DOHH2 (cell line): ENCODE measurements at regions not wholly inside any gene's neighbourhood (a gene's known extent, or its start where the extent isn't known, plus 50 kb on each side); places are given as distances from the start of the nearest gene placed in this dataset.

ENCODE experiments used
- H3F3A ChIP-seq: fragments of 200-600 bp; sonication (generic), shearing (Covaris generic); 2 replicates; pipeline ENCODE4 v1.6.0; 2016; ENCODE audit warnings: antibody characterized with exemption, mild to moderate bottlenecking; ENCODE audit not compliant: control insufficient read depth, insufficient read depth
- H3K27ac ChIP-seq: fragments of 200-600 bp; sonication (generic); 2 replicates; pipeline ENCODE4 v1.5.1; 2014; ENCODE audit warnings: low read depth, mild to moderate bottlenecking, low read length, moderate library complexity
- H3K27me3 ChIP-seq: fragments of 200-600 bp; sonication (generic); 2 replicates; pipeline ENCODE4 v1.6.1; 2014; ENCODE audit warnings: mild to moderate bottlenecking, low read length, mixed read lengths; ENCODE audit not compliant: control insufficient read depth
- H3K36me3 ChIP-seq: fragments of 200-600 bp; sonication (generic); 2 replicates; pipeline ENCODE4 v1.6.1; 2014; ENCODE audit warnings: mild to moderate bottlenecking, low read length, moderate library complexity, mixed read lengths; ENCODE audit not compliant: control insufficient read depth
- H3K4me1 ChIP-seq: fragments of 200-600 bp; sonication (generic); 2 replicates; pipeline ENCODE4 v1.6.1; 2014; ENCODE audit warnings: mild to moderate bottlenecking, low read length, mixed read lengths; ENCODE audit not compliant: control insufficient read depth
- H3K4me2 ChIP-seq: fragments of 200-600 bp; sonication (generic); 2 replicates; pipeline ENCODE4 v1.6.0; 2014; ENCODE audit warnings: mild to moderate bottlenecking, low read length, moderate library complexity
- H3K4me3 ChIP-seq: fragments of 200-600 bp; sonication (generic); 2 replicates; pipeline ENCODE4 v1.5.1; 2014; ENCODE audit warnings: mild to moderate bottlenecking, low read length, mixed read lengths
- H3K79me2 ChIP-seq: fragments of 200-600 bp; sonication (generic); 2 replicates; pipeline ENCODE4 v1.6.1; 2014; ENCODE audit warnings: mild to moderate bottlenecking, low read length, mixed read lengths; ENCODE audit not compliant: control insufficient read depth
- H3K9me2 ChIP-seq: fragments of 200-600 bp; sonication (generic); replicated peaks from 2 replicates; pipeline ENCODE4 v1.6.1; 2014; ENCODE audit warnings: mild to moderate bottlenecking, low read length, mixed read lengths; ENCODE audit not compliant: control insufficient read depth
- H3K9me3 ChIP-seq: fragments of 200-600 bp; sonication (generic); 2 replicates; pipeline ENCODE4 v1.6.1; 2014; ENCODE audit warnings: antibody characterized with exemption, low read length, mixed read lengths; ENCODE audit not compliant: control insufficient read depth, insufficient read depth
- H4K20me1 ChIP-seq: fragments of 200-600 bp; sonication (generic); 2 replicates; pipeline ENCODE4 v1.6.0; 2014; ENCODE audit warnings: low read depth, mild to moderate bottlenecking, antibody characterized with exemption, low read length, moderate library complexity; ENCODE audit not compliant: control insufficient read depth, insufficient read depth
- EZH2phosphoT487 ChIP-seq: fragments of 200-600 bp; sonication (generic); IDR thresholded peaks from 2 replicates; pipeline ENCODE4 v1.6.1; 2017; ENCODE audit warnings: borderline replicate concordance, mild to moderate bottlenecking, antibody characterized with exemption, low read length, moderate library complexity, mixed read lengths
- TF ChIP-seq, protein P1 (sequence below): fragments of 200-600 bp; sonication (generic); IDR thresholded peaks from one replicate; pipeline ENCODE4 v1.5.1; 2014; ENCODE audit warnings: antibody characterized with exemption, mild to moderate bottlenecking, low read depth, low read length; ENCODE audit not compliant: poor library complexity, severe bottlenecking

DNA sequence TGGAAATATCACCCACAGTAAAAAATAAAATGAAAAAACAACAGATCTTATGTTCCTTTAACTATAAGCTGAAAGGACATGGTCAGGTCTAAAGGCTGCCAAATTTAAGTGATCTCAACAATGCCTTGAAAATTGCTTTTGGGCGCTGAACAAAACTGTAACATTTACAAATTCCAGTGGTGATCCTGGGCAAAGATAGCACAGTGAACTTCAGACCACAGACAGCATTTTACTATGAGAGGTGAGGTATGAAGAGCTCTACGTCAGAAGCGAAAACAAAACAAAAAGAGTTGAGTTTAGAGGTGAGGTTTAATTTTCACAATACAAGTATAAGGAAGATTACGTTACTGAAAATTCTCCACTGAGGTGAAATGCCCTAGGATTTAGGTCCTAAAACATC is 165.8 kb upstream of the STK32A start:
- Histone ChIP-seq H3K4me3 (no peak overlapping the region), H3K4me1 (no peaks in the 10 kb centered on the region)

DNA sequence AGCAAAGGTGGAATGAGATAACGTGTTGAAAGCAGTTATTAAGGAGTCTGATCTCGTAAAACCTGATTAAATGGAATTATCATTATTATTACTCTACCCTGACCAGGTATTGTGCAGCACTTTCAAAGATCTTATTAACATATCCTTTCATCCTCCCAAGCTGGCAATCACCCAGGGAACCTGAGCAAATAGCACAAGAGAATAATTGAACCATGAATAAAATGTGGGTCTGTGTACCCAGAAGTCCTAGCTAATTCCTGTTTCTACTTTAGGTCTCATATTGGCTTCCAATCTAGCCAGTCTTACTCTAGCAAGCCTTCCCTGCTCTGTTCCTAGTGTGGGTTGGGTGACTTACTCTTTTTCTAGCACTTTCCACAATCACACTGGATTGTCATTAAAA is 162.2 kb upstream of the STK32A start:
- no peaks in the 10 kb centered on the region for H3K36me3 ChIP-seq
- no peaks in the 10 kb centered on the region for H3K9me2 ChIP-seq
- H3K4me3 ChIP-seq, result no peak overlapping the region
- H4K20me1 ChIP-seq, result no peaks in the 10 kb centered on the region
- TF ChIP-seq EZH2phosphoT487, result no peak
- TF ChIP-seq, protein P1, sequence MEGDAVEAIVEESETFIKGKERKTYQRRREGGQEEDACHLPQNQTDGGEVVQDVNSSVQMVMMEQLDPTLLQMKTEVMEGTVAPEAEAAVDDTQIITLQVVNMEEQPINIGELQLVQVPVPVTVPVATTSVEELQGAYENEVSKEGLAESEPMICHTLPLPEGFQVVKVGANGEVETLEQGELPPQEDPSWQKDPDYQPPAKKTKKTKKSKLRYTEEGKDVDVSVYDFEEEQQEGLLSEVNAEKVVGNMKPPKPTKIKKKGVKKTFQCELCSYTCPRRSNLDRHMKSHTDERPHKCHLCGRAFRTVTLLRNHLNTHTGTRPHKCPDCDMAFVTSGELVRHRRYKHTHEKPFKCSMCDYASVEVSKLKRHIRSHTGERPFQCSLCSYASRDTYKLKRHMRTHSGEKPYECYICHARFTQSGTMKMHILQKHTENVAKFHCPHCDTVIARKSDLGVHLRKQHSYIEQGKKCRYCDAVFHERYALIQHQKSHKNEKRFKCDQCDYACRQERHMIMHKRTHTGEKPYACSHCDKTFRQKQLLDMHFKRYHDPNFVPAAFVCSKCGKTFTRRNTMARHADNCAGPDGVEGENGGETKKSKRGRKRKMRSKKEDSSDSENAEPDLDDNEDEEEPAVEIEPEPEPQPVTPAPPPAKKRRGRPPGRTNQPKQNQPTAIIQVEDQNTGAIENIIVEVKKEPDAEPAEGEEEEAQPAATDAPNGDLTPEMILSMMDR, result no peak
- H3K4me1 ChIP-seq, result no peaks in the 10 kb centered on the region
- H3K27ac ChIP-seq, result no peak overlapping the region
- no peaks in the 10 kb centered on the region for H3F3A ChIP-seq
- no peaks in the 10 kb centered on the region for H3K9me3 ChIP-seq
- H3K79me2 ChIP-seq, result no peaks in the 10 kb centered on the region
- no peak overlapping the region for H3K4me2 ChIP-seq
- H3K27me3 ChIP-seq, result no peaks in the 10 kb centered on the region

More for the DNA sequence above, 165.8 kb upstream of the STK32A start:
- Histone ChIP-seq H3K4me2 (no peak overlapping the region), H3K27me3 (no peaks in the 10 kb centered on the region), H3F3A (no peaks in the 10 kb centered on the region), H4K20me1 (no peaks in the 10 kb centered on the region), H3K9me3 (no peaks in the 10 kb centered on the region), H3K9me2 (no peaks in the 10 kb centered on the region), H3K79me2 (no peaks in the 10 kb centered on the region), H3K27ac (no peak overlapping the region), H3K36me3 (no peaks in the 10 kb centered on the region)
- no peak for TF ChIP-seq EZH2phosphoT487
- TF ChIP-seq, protein P1, result no peak

DNA sequence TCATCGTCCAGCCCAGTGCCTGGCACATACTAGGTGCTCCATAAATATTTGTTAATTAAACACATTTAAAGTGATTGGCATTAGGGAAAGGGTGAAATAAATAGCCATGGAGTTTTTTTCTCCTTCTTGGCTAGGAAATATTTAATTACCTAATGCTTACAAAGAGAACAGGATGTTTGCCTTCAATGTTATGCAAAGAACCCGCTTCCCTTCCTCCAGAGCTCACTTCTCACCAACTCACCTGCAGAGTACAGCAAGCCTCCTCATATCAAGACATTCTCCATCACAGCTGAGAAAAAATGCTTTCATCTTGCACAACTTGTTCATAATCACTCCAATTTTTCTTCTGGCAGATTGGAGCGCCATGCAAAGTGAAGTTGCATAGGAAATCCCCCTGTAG is 161.7 kb upstream of the STK32A start:
- Histone ChIP-seq H3K4me2 (no peak overlapping the region), H3K4me3 (no peak overlapping the region), H3K27ac (no peak overlapping the region), H3K9me3 (no peaks in the 10 kb centered on the region), H3K36me3 (no peaks in the 10 kb centered on the region), H3F3A (no peaks in the 10 kb centered on the region), H3K27me3 (no peaks in the 10 kb centered on the region), H3K4me1 (no peaks in the 10 kb centered on the region), H3K9me2 (no peaks in the 10 kb centered on the region), H3K79me2 (no peaks in the 10 kb centered on the region), H4K20me1 (no peaks in the 10 kb centered on the region)
- TF ChIP-seq, protein P1, result no peak
- TF ChIP-seq EZH2phosphoT487, result no peak

DNA sequence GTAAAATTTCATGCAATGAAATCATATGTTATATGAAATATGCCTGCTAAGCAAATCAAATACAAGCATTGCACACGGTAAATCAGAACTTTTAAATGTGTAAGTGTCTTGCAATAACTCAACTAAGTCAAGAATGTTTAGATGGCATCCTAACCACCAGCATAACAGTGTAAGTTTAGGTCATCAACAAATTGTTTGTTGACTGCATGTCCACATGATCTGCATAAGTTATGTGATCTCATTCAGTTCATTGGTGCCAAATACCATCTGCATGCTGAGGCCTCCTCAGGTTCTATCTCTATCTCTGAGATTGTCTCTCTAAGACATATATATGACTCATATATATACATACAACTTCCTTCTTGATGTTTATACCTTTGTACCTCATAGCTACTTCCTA is 159.6 kb upstream of the STK32A start:
- Histone ChIP-seq H3K4me3 (no peak overlapping the region), H3K9me2 (no peaks in the 10 kb centered on the region), H3K27ac (no peak overlapping the region), H3K4me2 (no peak overlapping the region), H3K9me3 (no peaks in the 10 kb centered on the region), H3F3A (no peaks in the 10 kb centered on the region), H3K79me2 (no peaks in the 10 kb centered on the region), H3K4me1 (no peaks in the 10 kb centered on the region), H3K36me3 (no peaks in the 10 kb centered on the region), H4K20me1 (no peaks in the 10 kb centered on the region), H3K27me3 (no peaks in the 10 kb centered on the region)
- no peak for TF ChIP-seq EZH2phosphoT487
- TF ChIP-seq, protein P1, result no peak
